OCI-LY7 (cell line): ENCODE measurements at regions not wholly inside any gene's neighbourhood (a gene's known extent, or its start where the extent isn't known, plus 50 kb on each side); places are given as distances from the start of the nearest gene placed in this dataset.

Experiments
- BruUV-seq: library from RNA; stranded (reverse); fragments of 400-500 nt; replicated peaks from 2 replicates; lab custom pipeline; 2021; lab: Mats Ljungman, UMichigan
- CTCF ChIA-PET: fragments of 300-600 bp; sonication (Branson Sonifier 250); formaldehyde crosslinking; loops from one replicate; lab custom pipeline; 2022; ENCODE audit warnings: antibody characterized with exemption; ENCODE audit not compliant: unreplicated experiment; lab: Charles Lee
- POLR2A ChIA-PET: fragments of 300-600 bp; sonication (Branson Sonifier 250); formaldehyde crosslinking; loops from one replicate; lab custom pipeline; 2022; ENCODE audit warnings: antibody characterized with exemption; lab: Charles Lee
- DNase-seq: peaks from one replicate; pipeline ENCODE4 v3.0.0-alpha.2; 2015; ENCODE audit warnings: low spot score
- H2AFZ ChIP-seq: fragments of 200-600 bp; sonication (generic), shearing (Covaris generic); 2 replicates; pipeline ENCODE4 v1.6.1; 2014; ENCODE audit warnings: mild to moderate bottlenecking, antibody characterized with exemption, low read length, moderate library complexity
- H3K27ac ChIP-seq: fragments of 200-600 bp; sonication (generic); 2 replicates; pipeline ENCODE4 v1.5.1; 2014; ENCODE audit warnings: mixed run types, low read depth, mild to moderate bottlenecking, moderate library complexity, low read length, inconsistent platforms; ENCODE audit not compliant: poor library complexity, severe bottlenecking
- H3K36me3 ChIP-seq: fragments of 200-600 bp; sonication (generic); 2 replicates; pipeline ENCODE4 v1.6.1; 2014; ENCODE audit warnings: mild to moderate bottlenecking, antibody characterized with exemption, low read length, moderate library complexity, mixed read lengths; ENCODE audit not compliant: insufficient read depth
- H3K4me1 ChIP-seq: fragments of 200-600 bp; sonication (generic); 2 replicates; pipeline ENCODE4 v1.5.1; 2014; ENCODE audit warnings: mild to moderate bottlenecking, low read length; ENCODE audit not compliant: insufficient read depth, poor library complexity, severe bottlenecking
- H3K4me2 ChIP-seq: fragments of 200-600 bp; sonication (generic); 2 replicates; pipeline ENCODE4 v1.6.1; 2014; ENCODE audit warnings: mild to moderate bottlenecking, low read length
- H3K4me3 ChIP-seq: fragments of 200-600 bp; sonication (generic); 2 replicates; pipeline ENCODE4 v1.5.1; 2014; ENCODE audit warnings: mild to moderate bottlenecking, low read depth, low read length; ENCODE audit not compliant: poor library complexity, severe bottlenecking
- H3K79me2 ChIP-seq: fragments of 200-600 bp; sonication (generic); 2 replicates; pipeline ENCODE4 v1.6.1; 2016; ENCODE audit warnings: low read depth, mild to moderate bottlenecking, low read length, moderate library complexity, mixed read lengths; ENCODE audit not compliant: insufficient read depth
- H3K9me2 ChIP-seq: fragments of 200-600 bp; sonication (generic); 2 replicates; pipeline ENCODE4 v1.6.1; 2016; ENCODE audit warnings: mild to moderate bottlenecking, low read length, mixed read lengths; ENCODE audit not compliant: insufficient read depth
- H3K9me3 ChIP-seq: fragments of 200-600 bp; sonication (generic); 2 replicates; pipeline ENCODE4 v1.6.1; 2014; ENCODE audit warnings: mild to moderate bottlenecking, mixed run types, low read length, mixed read lengths
- H4K20me1 ChIP-seq: fragments of 200-600 bp; sonication (generic); 2 replicates; pipeline ENCODE4 v1.6.1; 2014; ENCODE audit warnings: mild to moderate bottlenecking, antibody characterized with exemption, low read length, moderate library complexity, mixed read lengths; ENCODE audit not compliant: insufficient read depth
- EZH2phosphoT487 ChIP-seq: fragments of 200-600 bp; sonication (generic); IDR thresholded peaks from 2 replicates; pipeline ENCODE4 v1.6.1; 2018; ENCODE audit warnings: low read depth, borderline replicate concordance, mild to moderate bottlenecking, mixed run types, antibody characterized with exemption, low read length, moderate library complexity, mixed read lengths
- intact Hi-C: fragments of 100-400 bp; cut with micrococcal nuclease; formaldehyde crosslinking; loops from one replicate; pipeline ENCODE4 v1.10.0; 2022; ENCODE audit not compliant: unreplicated experiment
- TF ChIP-seq, protein P1 (sequence below): fragments of 200-600 bp; sonication (generic); conservative IDR thresholded peaks from 2 replicates; pipeline ENCODE4 v1.5.1; 2014; ENCODE audit warnings: mild to moderate bottlenecking, antibody characterized with exemption, low read length, moderate library complexity, mixed read lengths

DNA sequence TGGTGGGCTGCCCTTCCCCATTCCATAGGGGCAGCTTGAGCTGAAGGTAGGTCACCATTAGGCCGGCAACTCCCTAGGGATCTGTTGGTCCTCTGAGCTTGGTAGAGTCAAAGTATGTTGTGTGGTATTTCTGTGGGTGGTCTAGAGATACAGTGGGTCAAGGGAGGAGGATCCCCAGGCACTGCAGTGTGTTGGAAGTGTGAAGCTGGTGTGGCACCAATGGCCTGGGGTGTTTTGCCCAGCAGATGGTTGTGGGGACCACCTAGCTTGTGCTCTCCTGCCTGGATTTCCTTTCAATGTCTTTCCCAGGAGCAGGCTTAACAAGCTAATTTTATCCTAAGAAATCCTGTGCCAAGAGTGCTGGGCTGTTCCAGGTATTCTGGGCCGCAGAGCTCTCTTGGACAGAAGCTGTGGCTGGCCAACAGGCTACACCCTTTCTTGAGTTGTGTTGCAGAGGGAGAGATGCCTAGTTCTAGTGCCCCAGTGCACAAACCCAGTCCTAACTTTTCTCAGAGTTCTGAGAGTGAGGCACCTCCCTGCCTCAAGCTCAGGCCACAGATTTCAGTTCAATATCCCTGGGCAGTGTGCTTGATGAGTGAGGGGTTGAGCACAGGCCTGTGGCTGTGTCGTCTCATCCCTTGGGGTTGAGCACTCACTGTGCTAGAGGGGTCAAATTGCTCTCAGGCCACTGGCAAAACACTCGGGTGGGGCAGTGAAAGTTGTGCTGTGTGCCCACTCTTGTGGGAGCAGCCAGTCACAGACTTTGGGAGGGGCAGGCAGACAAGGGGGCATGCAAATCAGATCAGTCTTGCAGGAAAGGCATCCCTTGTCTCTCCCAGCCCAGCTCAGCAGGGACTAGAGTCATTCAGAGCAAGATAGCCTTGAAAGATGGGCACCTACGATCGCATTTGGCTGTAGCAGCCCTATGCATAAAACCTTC, 1806.1 kb upstream of the MIR17HG start:
- ChIA-PET POLR2A (interaction anchor here (0.6 to 1.0 kb wide), 4 partner anchors 10 to 740 kb away, joined by 3 to 4 read pairs (median 3); no protein-coding TSS in a partner anchor), CTCF (no interaction called here)
- H3K27ac ChIP-seq, result no peak overlapping the region
- no peak for TF ChIP-seq EZH2phosphoT487
- TF ChIP-seq, protein P1, sequence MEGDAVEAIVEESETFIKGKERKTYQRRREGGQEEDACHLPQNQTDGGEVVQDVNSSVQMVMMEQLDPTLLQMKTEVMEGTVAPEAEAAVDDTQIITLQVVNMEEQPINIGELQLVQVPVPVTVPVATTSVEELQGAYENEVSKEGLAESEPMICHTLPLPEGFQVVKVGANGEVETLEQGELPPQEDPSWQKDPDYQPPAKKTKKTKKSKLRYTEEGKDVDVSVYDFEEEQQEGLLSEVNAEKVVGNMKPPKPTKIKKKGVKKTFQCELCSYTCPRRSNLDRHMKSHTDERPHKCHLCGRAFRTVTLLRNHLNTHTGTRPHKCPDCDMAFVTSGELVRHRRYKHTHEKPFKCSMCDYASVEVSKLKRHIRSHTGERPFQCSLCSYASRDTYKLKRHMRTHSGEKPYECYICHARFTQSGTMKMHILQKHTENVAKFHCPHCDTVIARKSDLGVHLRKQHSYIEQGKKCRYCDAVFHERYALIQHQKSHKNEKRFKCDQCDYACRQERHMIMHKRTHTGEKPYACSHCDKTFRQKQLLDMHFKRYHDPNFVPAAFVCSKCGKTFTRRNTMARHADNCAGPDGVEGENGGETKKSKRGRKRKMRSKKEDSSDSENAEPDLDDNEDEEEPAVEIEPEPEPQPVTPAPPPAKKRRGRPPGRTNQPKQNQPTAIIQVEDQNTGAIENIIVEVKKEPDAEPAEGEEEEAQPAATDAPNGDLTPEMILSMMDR, result no peak
- no peak overlapping the region for H2AFZ ChIP-seq
- no peaks in the 10 kb centered on the region for H3K9me2 ChIP-seq
- H3K9me3 ChIP-seq, result peaks cover 24% of the 10 kb centered on the region; the same call in 1 of the 2 replicates
- DNase-seq, result no peak
- H3K36me3 ChIP-seq, result no peaks in the 10 kb centered on the region
- H3K79me2 ChIP-seq, result no peaks in the 10 kb centered on the region
- no peaks in the 10 kb centered on the region for H4K20me1 ChIP-seq
- BruUV-seq, result no TSS peak
- H3K4me1 ChIP-seq, result no peaks in the 10 kb centered on the region
- intact Hi-C loops, result no loop called here
- no peak overlapping the region for H3K4me3 ChIP-seq
- H3K4me2 ChIP-seq, result no peak overlapping the region

DNA sequence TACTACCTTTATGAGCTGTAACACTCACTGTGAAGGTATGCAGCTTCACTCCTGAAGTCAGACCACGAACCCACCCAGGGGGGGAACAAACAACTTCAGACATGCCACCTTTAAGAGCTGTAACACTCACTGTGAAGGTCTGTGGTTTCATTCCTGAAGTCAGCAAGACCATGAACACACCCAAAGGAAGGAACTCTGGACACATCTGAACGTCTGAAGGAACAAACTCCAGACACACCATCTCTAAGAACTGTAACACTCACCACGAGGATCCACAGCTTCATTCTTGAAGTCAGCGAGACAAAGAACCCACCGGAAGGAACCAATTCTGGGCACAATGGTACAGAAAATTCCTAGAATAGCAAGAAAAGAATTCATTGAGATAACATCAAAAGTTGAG, 1796.5 kb upstream of the MIR17HG start:
- TF ChIP-seq EZH2phosphoT487, result no peak
- TF ChIP-seq, protein P1, result no peak
- H3K9me3 ChIP-seq, result peaks cover 22% of the 10 kb centered on the region
- BruUV-seq, result no TSS peak
- no peaks in the 10 kb centered on the region for H3K36me3 ChIP-seq
- CTCF ChIA-PET, result no interaction called here
- intact Hi-C loops, result no loop called here
- POLR2A ChIA-PET, result no interaction called here
- H4K20me1 ChIP-seq, result no peaks in the 10 kb centered on the region
- no peak overlapping the region for H2AFZ ChIP-seq
- no peaks in the 10 kb centered on the region for H3K4me1 ChIP-seq
- no peak for DNase-seq
- no peaks in the 10 kb centered on the region for H3K9me2 ChIP-seq
- H3K4me2 ChIP-seq, result no peak overlapping the region
- H3K27ac ChIP-seq, result no peak overlapping the region
- no peak overlapping the region for H3K4me3 ChIP-seq
- no peaks in the 10 kb centered on the region for H3K79me2 ChIP-seq

DNA sequence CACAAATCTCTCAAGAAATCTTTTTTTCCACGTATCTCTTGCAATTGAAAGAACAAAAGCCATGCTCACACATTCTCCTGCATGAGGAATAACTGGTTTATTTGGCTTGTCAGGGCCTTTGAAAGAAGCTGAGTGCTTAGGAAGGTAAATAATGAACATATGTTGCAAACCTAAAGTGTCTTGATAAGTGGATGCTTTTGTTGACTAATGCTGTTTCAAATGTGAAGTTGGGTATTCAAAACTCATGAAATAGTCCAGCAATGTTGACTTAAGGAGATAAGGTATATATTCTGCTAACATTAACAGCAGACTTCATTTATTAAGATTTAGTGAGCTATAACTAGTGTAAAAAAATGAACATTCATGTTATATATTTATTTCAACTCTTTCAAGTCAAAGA, 1792.7 kb upstream of the MIR17HG start:
- Histone ChIP-seq H3K9me3 (peaks cover 30% of the 10 kb centered on the region), H3K4me2 (no peak overlapping the region), H3K27ac (no peak overlapping the region), H3K79me2 (no peaks in the 10 kb centered on the region), H4K20me1 (no peaks in the 10 kb centered on the region), H3K36me3 (no peaks in the 10 kb centered on the region), H3K4me3 (no peak overlapping the region), H2AFZ (no peak overlapping the region), H3K4me1 (no peaks in the 10 kb centered on the region), H3K9me2 (no peaks in the 10 kb centered on the region)
- intact Hi-C loops, result no loop called here
- CTCF ChIA-PET, result no interaction called here
- DNase-seq, result no peak
- TF ChIP-seq, protein P1, result no peak
- no peak for TF ChIP-seq EZH2phosphoT487
- POLR2A ChIA-PET, result interaction anchor here (0.7 to 1.1 kb wide), 3 partner anchors 8 to 10 kb away, joined by 4 to 5 read pairs (median 5); no protein-coding TSS in a partner anchor
- BruUV-seq, result no TSS peak
